ENCODE measurements at regions not wholly inside any gene's neighbourhood (a gene's known extent, or its start where the extent isn't known, plus 50 kb on each side); places are given as distances from the start of the nearest gene placed in this dataset.

DNA sequence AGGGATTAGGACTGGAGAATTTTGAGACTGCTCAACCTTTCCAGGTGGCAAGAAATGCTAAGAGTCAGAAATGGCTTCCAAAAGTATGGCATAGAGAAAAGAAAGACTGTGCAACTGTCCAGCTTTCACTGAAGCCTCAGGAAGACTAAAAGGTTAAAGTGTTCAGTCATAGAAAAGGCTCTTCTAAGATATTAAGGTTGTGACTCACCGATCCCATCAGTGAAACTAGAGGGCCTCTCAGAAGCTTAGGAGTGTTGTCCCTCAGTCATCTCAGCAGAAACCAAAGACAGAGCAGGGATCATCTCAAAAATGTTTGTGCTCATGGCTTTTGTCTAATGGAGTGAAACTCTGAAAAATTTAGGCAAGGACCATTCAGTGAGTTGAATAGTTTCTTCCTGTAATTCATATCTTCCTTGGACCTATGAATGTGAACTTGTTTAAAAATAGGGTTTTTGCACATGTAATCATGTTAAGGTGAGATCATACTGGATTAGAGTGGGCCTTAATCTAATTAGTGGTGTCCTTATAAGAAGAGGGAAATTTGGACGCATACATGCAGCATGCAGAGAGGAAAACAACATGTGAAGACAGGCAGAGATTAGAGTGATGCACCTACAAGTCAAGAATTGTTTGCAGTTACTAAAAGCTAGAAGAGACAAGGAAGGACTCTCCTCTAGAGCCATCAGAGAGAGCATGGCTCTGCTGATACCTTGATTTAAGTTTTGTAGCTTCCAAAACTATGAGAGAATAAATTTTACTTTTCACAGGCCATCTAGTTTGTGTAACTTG, 71.3 kb downstream of the RPE65 start:
- TF ChIP-seq, protein P1, sequence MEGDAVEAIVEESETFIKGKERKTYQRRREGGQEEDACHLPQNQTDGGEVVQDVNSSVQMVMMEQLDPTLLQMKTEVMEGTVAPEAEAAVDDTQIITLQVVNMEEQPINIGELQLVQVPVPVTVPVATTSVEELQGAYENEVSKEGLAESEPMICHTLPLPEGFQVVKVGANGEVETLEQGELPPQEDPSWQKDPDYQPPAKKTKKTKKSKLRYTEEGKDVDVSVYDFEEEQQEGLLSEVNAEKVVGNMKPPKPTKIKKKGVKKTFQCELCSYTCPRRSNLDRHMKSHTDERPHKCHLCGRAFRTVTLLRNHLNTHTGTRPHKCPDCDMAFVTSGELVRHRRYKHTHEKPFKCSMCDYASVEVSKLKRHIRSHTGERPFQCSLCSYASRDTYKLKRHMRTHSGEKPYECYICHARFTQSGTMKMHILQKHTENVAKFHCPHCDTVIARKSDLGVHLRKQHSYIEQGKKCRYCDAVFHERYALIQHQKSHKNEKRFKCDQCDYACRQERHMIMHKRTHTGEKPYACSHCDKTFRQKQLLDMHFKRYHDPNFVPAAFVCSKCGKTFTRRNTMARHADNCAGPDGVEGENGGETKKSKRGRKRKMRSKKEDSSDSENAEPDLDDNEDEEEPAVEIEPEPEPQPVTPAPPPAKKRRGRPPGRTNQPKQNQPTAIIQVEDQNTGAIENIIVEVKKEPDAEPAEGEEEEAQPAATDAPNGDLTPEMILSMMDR (IDR thresholded peaks at IDR 0.05): no peak
- TF ChIP-seq POLR2A (IDR thresholded peaks at IDR 0.05) (no peak), POLR2AphosphoS5 (IDR thresholded peaks at IDR 0.05) (no peak)
